GM10248 (cell line): ENCODE measurements at regions not wholly inside any gene's neighbourhood (a gene's known extent, or its start where the extent isn't known, plus 50 kb on each side); places are given as distances from the start of the nearest gene placed in this dataset.

Source experiments
- CTCF ChIA-PET: fragments of 300-600 bp; sonication (Branson Sonifier 250); formaldehyde crosslinking; extraction: SDS; loops from one replicate; lab custom pipeline; 2021; ENCODE audit warnings: antibody characterized with exemption; lab: Yijun Ruan, JAX
- POLR2A ChIA-PET: fragments of 350-650 bp; sonication (Branson Sonifier 250); formaldehyde crosslinking; extraction: SDS; loops from one replicate; lab custom pipeline; 2020; ENCODE audit warnings: antibody characterized with exemption; lab: Yijun Ruan, JAX
- DNase-seq: peaks from one replicate; pipeline ENCODE4 v3.0.0; 2012; ENCODE audit errors: extremely low spot score
- TF ChIP-seq, protein P1 (sequence below): IDR thresholded peaks from 2 replicates; pipeline ENCODE4 v1.5.1; 2012; ENCODE audit warnings: mild to moderate bottlenecking, low read depth; ENCODE audit errors: extremely low read depth, missing control alignments, control extremely low read depth

- POLR2A ChIA-PET: no interaction called here
- TF ChIP-seq, protein P1, sequence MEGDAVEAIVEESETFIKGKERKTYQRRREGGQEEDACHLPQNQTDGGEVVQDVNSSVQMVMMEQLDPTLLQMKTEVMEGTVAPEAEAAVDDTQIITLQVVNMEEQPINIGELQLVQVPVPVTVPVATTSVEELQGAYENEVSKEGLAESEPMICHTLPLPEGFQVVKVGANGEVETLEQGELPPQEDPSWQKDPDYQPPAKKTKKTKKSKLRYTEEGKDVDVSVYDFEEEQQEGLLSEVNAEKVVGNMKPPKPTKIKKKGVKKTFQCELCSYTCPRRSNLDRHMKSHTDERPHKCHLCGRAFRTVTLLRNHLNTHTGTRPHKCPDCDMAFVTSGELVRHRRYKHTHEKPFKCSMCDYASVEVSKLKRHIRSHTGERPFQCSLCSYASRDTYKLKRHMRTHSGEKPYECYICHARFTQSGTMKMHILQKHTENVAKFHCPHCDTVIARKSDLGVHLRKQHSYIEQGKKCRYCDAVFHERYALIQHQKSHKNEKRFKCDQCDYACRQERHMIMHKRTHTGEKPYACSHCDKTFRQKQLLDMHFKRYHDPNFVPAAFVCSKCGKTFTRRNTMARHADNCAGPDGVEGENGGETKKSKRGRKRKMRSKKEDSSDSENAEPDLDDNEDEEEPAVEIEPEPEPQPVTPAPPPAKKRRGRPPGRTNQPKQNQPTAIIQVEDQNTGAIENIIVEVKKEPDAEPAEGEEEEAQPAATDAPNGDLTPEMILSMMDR: no peak
- CTCF ChIA-PET: no interaction called here
- DNase-seq: peak; percentile 48
These were observed 101.7 kb downstream of the ADSS2 start for GRCh38 chr1:244350027-244350426.

DNA sequence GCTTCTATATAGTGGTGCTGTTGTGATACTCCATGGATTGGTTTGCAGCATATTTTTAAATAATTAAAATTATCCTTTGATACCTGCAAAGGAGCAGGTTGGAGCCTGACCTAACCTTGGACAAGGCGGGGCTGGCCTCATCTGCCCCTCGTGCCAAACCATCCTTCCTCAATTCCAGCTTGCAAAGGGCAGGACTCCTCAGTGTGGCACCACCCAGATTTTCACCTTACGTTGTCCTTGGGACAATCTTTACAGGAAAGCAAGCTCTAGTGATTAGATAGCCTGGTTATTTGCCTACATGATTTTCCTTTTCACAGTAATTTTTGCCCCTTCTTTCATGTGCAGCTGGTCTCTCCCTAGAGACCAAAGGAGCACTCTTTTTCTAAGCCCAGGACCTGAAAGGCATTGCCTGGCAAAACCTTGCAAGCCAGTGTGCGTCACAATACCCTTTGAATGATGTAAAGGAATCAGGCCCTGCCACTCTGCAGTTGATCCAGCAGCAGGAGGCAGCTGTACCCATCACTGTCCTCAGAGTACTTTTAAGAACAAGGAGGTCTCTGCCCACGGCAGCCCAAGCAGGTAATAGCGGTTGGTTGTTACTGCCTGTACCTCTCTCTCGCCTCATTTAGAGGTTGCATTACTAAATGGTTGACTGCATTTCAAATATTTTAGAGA lies 99.4 kb downstream of the ADSS2 start:
- TF ChIP-seq, protein P1: no peak
- ChIA-PET CTCF (interaction anchor here (0.9 to 1.5 kb wide), 4 partner anchors 10 to 63 kb away, joined by 3 read pairs; no protein-coding TSS in a partner anchor), POLR2A (no interaction called here)
- DNase-seq: no peak

DNA sequence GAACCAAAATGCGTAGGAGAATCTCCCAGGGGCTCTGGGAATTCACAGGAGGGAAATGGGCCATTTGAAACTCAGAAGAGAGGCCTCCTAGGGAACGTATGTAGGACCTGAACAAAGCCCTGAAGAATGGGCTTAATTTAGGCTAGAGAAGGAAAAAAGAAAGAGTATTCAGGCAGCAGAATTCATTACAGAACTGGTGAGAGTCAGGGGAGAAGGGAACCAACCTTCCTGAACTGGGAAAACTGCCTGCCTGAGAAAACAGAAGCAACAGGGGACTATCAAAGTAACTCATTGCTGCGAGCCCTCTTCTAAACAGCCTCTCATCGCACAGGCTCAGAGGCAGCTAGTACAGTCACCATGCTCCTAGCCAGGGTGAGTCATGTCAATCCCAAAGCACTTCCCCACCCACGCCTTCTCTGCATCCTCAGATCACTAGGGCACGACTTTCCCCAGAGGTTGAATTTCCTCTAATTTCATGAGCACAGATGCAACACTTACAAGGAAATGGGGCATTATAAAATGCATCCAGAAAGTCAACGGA lies 98.1 kb downstream of the ADSS2 start:
- ChIA-PET CTCF (interaction anchor here (1.5 kb wide), 1 partner anchor 18 kb away, joined by 3 read pairs; no protein-coding TSS in a partner anchor), POLR2A (no interaction called here)
- TF ChIP-seq, protein P1: no peak
- peak; percentile 43 for DNase-seq

DNA sequence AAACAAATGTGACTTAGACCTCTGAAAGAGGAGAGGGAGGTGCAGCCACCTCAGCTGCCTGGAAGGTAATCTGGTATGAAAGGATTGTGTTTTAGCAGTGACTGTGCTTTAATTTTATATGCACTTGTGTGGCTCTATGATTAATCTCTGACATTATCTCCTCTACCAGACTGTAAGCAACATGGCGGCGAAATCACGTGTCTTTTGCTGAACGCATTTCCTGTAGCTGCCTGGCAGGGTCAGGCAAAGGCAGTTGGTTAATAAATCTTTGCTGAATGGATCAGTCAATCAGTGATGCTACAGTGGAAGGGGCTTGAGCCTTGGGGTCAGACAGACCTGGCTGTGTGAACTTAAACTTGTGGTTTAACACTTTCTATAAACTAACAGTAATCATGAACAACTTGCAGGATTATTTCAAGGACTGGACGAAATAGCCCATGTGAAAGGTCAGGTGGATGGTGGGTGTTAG lies 96.9 kb downstream of the ADSS2 start:
- TF ChIP-seq, protein P1: no peak
- ChIA-PET CTCF (interaction anchor here (1.3 kb wide), 1 partner anchor 14 kb away, joined by 4 read pairs; no protein-coding TSS in a partner anchor), POLR2A (no interaction called here)
- no peak for DNase-seq

- no peak for DNase-seq
- ChIA-PET CTCF (no interaction called here), POLR2A (no interaction called here)
- TF ChIP-seq, protein P1: no peak
These were observed 95.3 kb downstream of the ADSS2 start for GRCh38 chr1:244356376-244356775.
